SK-N-SH (cell line): ENCODE measurements at regions not wholly inside any gene's neighbourhood (a gene's known extent, or its start where the extent isn't known, plus 50 kb on each side); places are given as distances from the start of the nearest gene placed in this dataset.

Experiments used
- CTCF ChIA-PET: fragments of 300-600, 350-600 bp; formaldehyde crosslinking; extraction: SDS; loops from one replicate; lab custom pipeline; 2021; lab: Yijun Ruan, JAX
- POLR2A ChIA-PET: fragments of 350-600 bp; sonication (Branson Sonifier 250); formaldehyde crosslinking; extraction: SDS; loops from one replicate; lab custom pipeline; 2020; ENCODE audit warnings: antibody characterized with exemption, inconsistent platforms; lab: Yijun Ruan, JAX
- DNase-seq: peaks from one replicate; pipeline ENCODE4 v3.0.0; 2012
- H2AFZ ChIP-seq: fragments of 200-600 bp; sonication (generic); 2 replicates; pipeline ENCODE4 v1.8.1; 2016; ENCODE audit warnings: antibody characterized with exemption, mild to moderate bottlenecking, low read depth
- H3F3A ChIP-seq: fragments of 200-600 bp; sonication (generic); replicated peaks from 2 replicates; pipeline ENCODE3; 2016; ENCODE audit warnings: antibody characterized with exemption, mild to moderate bottlenecking; ENCODE audit not compliant: insufficient read depth
- H3K27ac ChIP-seq, 2 experiments: fragments of 200-500 bp in 1 of 2; fragments of 200-600 bp in 1 of 2; sonication (Bioruptor generic) in 1 of 2; sonication (generic), shearing (Covaris generic) in 1 of 2; 2 replicates each; pipeline versions ENCODE4 v1.5.1 to v1.6.1; 2014 to 2016; ENCODE audit warnings: low read depth in 2 of 2, inconsistent platforms in 1 of 2, low read length in 1 of 2, mild to moderate bottlenecking in 1 of 2, mixed read lengths in 1 of 2
- H3K27me3 ChIP-seq: fragments of 200-600 bp; sonication (generic), shearing (Covaris generic); 2 replicates; pipeline ENCODE4 v1.6.1; 2016; ENCODE audit warnings: mixed run types; ENCODE audit not compliant: insufficient read depth
- H3K36me3 ChIP-seq, 2 experiments: fragments of 200-500 bp in 1 of 2; fragments of 200-600 bp in 1 of 2; sonication (Bioruptor generic) in 1 of 2; sonication (generic) in 1 of 2; replicated peaks in 1 of 2; 2 replicates each; pipeline versions ENCODE3 to v1.5.1; 2014 to 2016; ENCODE audit warnings: low read length in 1 of 2, mild to moderate bottlenecking in 1 of 2; ENCODE audit not compliant: insufficient read depth in 2 of 2, control insufficient read depth in 1 of 2
- H3K4me1 ChIP-seq, 2 experiments: fragments of 200-500 bp in 1 of 2; fragments of 200-600 bp in 1 of 2; sonication (Bioruptor generic) in 1 of 2; sonication (generic), shearing (Covaris generic) in 1 of 2; 2 replicates each; pipeline versions ENCODE4 v1.5.1 to v1.6.1; 2014 to 2016; ENCODE audit warnings: low read depth in 1 of 2, low read length in 1 of 2, mixed run types in 1 of 2; ENCODE audit not compliant: insufficient read depth in 2 of 2, control insufficient read depth in 1 of 2
- H3K4me2 ChIP-seq: fragments of 200-600 bp; sonication (generic), shearing (Covaris generic); 2 replicates; pipeline ENCODE4 v1.6.1; 2017; ENCODE audit warnings: mixed run types
- H3K4me3 ChIP-seq, 2 experiments: fragments of 200-500 bp in 1 of 2; fragments of 200-600 bp in 1 of 2; sonication (Bioruptor generic) in 1 of 2; sonication (generic), shearing (Covaris generic) in 1 of 2; 2 replicates each; pipeline versions ENCODE4 v1.5.1 to v1.8.1; 2014 to 2016; ENCODE audit warnings: low read depth in 2 of 2, inconsistent platforms in 1 of 2, low read length in 1 of 2, mild to moderate bottlenecking in 1 of 2, mixed read lengths in 1 of 2, moderate library complexity in 1 of 2
- H3K79me2 ChIP-seq: fragments of 200-600 bp; sonication (generic); 2 replicates; pipeline ENCODE4 v1.8.1; 2017; ENCODE audit warnings: mild to moderate bottlenecking; ENCODE audit not compliant: insufficient read depth
- H3K9ac ChIP-seq: fragments of 200-600 bp; sonication (generic); 2 replicates; pipeline ENCODE4 v1.6.1; 2017; ENCODE audit warnings: mixed run types
- H3K9me2 ChIP-seq: fragments of 200-600 bp; sonication (generic); 2 replicates; pipeline ENCODE4 v1.6.1; 2017; ENCODE audit warnings: mixed run types
- H3K9me3 ChIP-seq: fragments of 200-600 bp; sonication (generic); 2 replicates; pipeline ENCODE4 v1.6.1; 2017; ENCODE audit warnings: mixed run types, mild to moderate bottlenecking, moderate library complexity
- H4K20me1 ChIP-seq: fragments of 200-600 bp; sonication (generic); 2 replicates; pipeline ENCODE4 v1.6.1; 2017; ENCODE audit warnings: mild to moderate bottlenecking, mixed run types; ENCODE audit not compliant: insufficient read depth
- CHD2 ChIP-seq: fragments of 150-350 bp; IDR thresholded peaks from 2 replicates; pipeline ENCODE4 v1.6.1; 2018; ENCODE audit warnings: low read length; ENCODE audit not compliant: partially characterized antibody
- CTCF ChIP-seq: fragments of 200-600 bp; sonication (generic); IDR thresholded peaks from 2 replicates; pipeline ENCODE4 v1.6.1; 2017; ENCODE audit warnings: antibody characterized with exemption, mild to moderate bottlenecking, moderate library complexity
- EP300 ChIP-seq, 2 experiments: IDR thresholded peaks; 2 replicates each; pipeline versions ENCODE4 v1.4.0 to v1.6.1; 2012; ENCODE audit warnings: borderline replicate concordance in 1 of 2, low read depth in 1 of 2, low read length in 1 of 2
- GABPA ChIP-seq: IDR thresholded peaks from 2 replicates; pipeline ENCODE4 v1.4.0; 2012; ENCODE audit warnings: low read depth, mild to moderate bottlenecking
- GATA2 ChIP-seq: sonication (generic); formaldehyde crosslinking; IDR thresholded peaks from 2 replicates; pipeline ENCODE4 v1.5.0; 2020; ENCODE audit warnings: mild to moderate bottlenecking, missing genetic modification reagents
- MAX ChIP-seq: IDR thresholded peaks from 2 replicates; pipeline ENCODE4 v1.4.0; 2012; ENCODE audit warnings: low read depth
- MEF2A ChIP-seq: IDR thresholded peaks from 2 replicates; pipeline ENCODE4 v1.4.0; 2012; ENCODE audit warnings: low read depth, borderline replicate concordance
- NFIC ChIP-seq: IDR thresholded peaks from 2 replicates; pipeline ENCODE4 v1.4.0; 2012; ENCODE audit warnings: borderline replicate concordance
- REST ChIP-seq: IDR thresholded peaks from 2 replicates; pipeline ENCODE4 v1.6.1; 2012; ENCODE audit warnings: mild to moderate bottlenecking, low read depth, low read length, moderate library complexity
- RXRA ChIP-seq: IDR thresholded peaks from 2 replicates; pipeline ENCODE4 v1.4.0; 2012; ENCODE audit warnings: low read depth, mild to moderate bottlenecking, borderline replicate concordance
- WGBS: methylation state at CpG from one replicate; pipeline ENCODE4 v1.1.6; 2017; ENCODE audit warnings: low lambda C conversion rate; 5-methylcytosine and 5-hydroxymethylcytosine counted together

- Histone ChIP-seq H3K9me3 (no peaks in the 10 kb centered on the region), H3K36me3 (no peaks in the 10 kb centered on the region), H3K27ac (no peak overlapping the region), H4K20me1 (no peaks in the 10 kb centered on the region), H3K4me3 (no peak overlapping the region), H3K9me2 (no peaks in the 10 kb centered on the region), H3K4me2 (no peak overlapping the region), H3K79me2 (no peaks in the 10 kb centered on the region), H3K9ac (no peak overlapping the region), H3K27me3 (no peaks in the 10 kb centered on the region), H3K4me1 (no peaks in the 10 kb centered on the region), H2AFZ (no peak overlapping the region), H3F3A (no peaks in the 10 kb centered on the region)
- no peak for DNase-seq
- ChIA-PET POLR2A (no interaction called here), CTCF (no interaction called here)
- no peak for TF ChIP-seq CTCF
- no peak for TF ChIP-seq MAX
- TF ChIP-seq CHD2: no peak
- TF ChIP-seq GABPA: no peak
These were observed 947.3 kb upstream of the COX7C start for GRCh38 chr5:85670417-85670816.

GRCh38 chr5:85671223-85671970 lies 946.3 kb upstream of the COX7C start:
- H4K20me1 ChIP-seq: no peaks in the 10 kb centered on the region
- no peak overlapping the region for H3K4me2 ChIP-seq
- 54% methylated on average over 3 of the region's 3 CpGs for WGBS
- H3K27me3 ChIP-seq: no peaks in the 10 kb centered on the region
- TF ChIP-seq RXRA (no peak), REST (no peak), EP300 (IDR thresholded peaks at IDR 0.05; ENCODE audit: borderline replicate concordance in 1 of 2, low read depth in 1 of 2, low read length in 1 of 2) (no peak), MEF2A (no peak), NFIC (no peak), GATA2 (CRISPR knock-in tag) (no peak)
- no peaks in the 10 kb centered on the region for H3K79me2 ChIP-seq
- no peak overlapping the region for H2AFZ ChIP-seq
- H3K27ac ChIP-seq: no peak overlapping the region
- H3K4me1 ChIP-seq: no peaks in the 10 kb centered on the region
- ChIA-PET CTCF (no interaction called here), POLR2A (no interaction called here)
- no peaks in the 10 kb centered on the region for H3K9me2 ChIP-seq
- no peaks in the 10 kb centered on the region for H3K9me3 ChIP-seq
- H3K9ac ChIP-seq: no peak overlapping the region
- H3K36me3 ChIP-seq: no peaks in the 10 kb centered on the region
- H3F3A ChIP-seq: no peaks in the 10 kb centered on the region
- no peak overlapping the region for H3K4me3 ChIP-seq
- DNase-seq: no peak
